NB4 (cell line): ENCODE measurements at regions not wholly inside any gene's neighbourhood (a gene's known extent, or its start where the extent isn't known, plus 50 kb on each side); places are given as distances from the start of the nearest gene placed in this dataset.

Experiments used
- CTCF ChIP-seq: IDR thresholded peaks from one replicate; pipeline ENCODE4 v1.5.1; 2012; ENCODE audit warnings: low read depth, low read length
- MAX ChIP-seq: IDR thresholded peaks from 2 replicates; pipeline ENCODE4 v1.6.1; 2011; ENCODE audit warnings: low read depth, low read length

- TF ChIP-seq CTCF (no peak), MAX (no peak)
Observed at GRCh38 chr12:13337791-13338190, 141.3 kb downstream of the EMP1 start.
